ENCODE measurements at regions not wholly inside any gene's neighbourhood (a gene's known extent, or its start where the extent isn't known, plus 50 kb on each side); places are given as distances from the start of the nearest gene placed in this dataset.
A peak's percentile ranks its signal among the peaks of the same experiment; 100 is the strongest.

DNA sequence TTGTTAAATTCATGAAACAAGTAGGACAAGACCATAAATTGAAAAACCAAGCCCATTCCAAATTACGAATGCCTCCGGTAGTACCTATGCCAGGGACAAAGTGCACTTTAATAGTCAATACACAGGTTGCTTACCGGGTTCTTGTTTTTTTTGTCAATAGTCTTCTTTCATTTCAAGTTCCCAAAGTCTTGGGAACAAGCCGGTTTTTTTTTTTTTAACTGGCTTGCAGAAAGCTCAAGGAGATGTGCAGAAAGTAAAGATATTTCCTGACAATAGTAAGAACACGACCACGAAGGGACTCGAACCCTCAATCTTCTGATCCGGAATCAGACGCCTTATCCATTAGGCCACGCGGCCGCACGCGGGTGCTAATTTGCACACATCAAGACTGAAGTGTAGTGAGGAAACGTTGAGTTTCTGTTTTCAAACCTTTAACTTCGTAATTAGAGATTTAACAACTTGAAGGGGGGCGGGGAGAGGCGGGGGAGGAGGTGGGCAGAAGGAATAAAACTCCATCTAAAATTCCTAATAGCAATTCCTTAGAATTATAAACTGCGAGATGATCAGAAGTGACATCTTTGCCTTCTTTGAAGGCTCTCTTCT is 181.0 kb downstream of the TRIM27 start:
- TF ChIP-seq SP1 (CRISPR knock-in tag; conservative IDR thresholded peaks at IDR 0.05) = peak; percentile 38; the same call in 1 of the 2 replicates
- TF ChIP-seq ZNF219 (CRISPR knock-in tag; IDR thresholded peaks at IDR 0.05; ENCODE audit: borderline replicate concordance) = no peak
- TF ChIP-seq ZNF671 (CRISPR knock-in tag; IDR thresholded peaks at IDR 0.05) = no peak
- TF ChIP-seq ZNF138 (CRISPR knock-in tag; conservative IDR thresholded peaks at IDR 0.05) = no peak
- no peak for TF ChIP-seq ZBTB21 (CRISPR knock-in tag; IDR thresholded peaks at IDR 0.05; ENCODE audit: borderline replicate concordance)
- TF ChIP-seq, protein P1, sequence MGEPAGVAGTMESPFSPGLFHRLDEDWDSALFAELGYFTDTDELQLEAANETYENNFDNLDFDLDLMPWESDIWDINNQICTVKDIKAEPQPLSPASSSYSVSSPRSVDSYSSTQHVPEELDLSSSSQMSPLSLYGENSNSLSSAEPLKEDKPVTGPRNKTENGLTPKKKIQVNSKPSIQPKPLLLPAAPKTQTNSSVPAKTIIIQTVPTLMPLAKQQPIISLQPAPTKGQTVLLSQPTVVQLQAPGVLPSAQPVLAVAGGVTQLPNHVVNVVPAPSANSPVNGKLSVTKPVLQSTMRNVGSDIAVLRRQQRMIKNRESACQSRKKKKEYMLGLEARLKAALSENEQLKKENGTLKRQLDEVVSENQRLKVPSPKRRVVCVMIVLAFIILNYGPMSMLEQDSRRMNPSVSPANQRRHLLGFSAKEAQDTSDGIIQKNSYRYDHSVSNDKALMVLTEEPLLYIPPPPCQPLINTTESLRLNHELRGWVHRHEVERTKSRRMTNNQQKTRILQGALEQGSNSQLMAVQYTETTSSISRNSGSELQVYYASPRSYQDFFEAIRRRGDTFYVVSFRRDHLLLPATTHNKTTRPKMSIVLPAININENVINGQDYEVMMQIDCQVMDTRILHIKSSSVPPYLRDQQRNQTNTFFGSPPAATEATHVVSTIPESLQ (CRISPR knock-in tag; IDR thresholded peaks at IDR 0.05) = no peak
- TF ChIP-seq, protein P2, sequence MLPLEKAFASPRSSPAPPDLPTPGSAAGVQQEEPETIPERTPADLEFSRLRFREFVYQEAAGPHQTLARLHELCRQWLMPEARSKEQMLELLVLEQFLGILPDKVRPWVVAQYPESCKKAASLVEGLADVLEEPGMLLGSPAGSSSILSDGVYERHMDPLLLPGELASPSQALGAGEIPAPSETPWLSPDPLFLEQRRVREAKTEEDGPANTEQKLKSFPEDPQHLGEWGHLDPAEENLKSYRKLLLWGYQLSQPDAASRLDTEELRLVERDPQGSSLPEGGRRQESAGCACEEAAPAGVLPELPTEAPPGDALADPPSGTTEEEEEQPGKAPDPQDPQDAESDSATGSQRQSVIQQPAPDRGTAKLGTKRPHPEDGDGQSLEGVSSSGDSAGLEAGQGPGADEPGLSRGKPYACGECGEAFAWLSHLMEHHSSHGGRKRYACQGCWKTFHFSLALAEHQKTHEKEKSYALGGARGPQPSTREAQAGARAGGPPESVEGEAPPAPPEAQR (CRISPR knock-in tag; IDR thresholded peaks at IDR 0.05) = no peak
- TF ChIP-seq, protein P3, sequence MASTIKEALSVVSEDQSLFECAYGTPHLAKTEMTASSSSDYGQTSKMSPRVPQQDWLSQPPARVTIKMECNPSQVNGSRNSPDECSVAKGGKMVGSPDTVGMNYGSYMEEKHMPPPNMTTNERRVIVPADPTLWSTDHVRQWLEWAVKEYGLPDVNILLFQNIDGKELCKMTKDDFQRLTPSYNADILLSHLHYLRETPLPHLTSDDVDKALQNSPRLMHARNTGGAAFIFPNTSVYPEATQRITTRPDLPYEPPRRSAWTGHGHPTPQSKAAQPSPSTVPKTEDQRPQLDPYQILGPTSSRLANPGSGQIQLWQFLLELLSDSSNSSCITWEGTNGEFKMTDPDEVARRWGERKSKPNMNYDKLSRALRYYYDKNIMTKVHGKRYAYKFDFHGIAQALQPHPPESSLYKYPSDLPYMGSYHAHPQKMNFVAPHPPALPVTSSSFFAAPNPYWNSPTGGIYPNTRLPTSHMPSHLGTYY (CRISPR knock-in tag; IDR thresholded peaks at IDR 0.05) = no peak
- DNase-seq (ENCODE audit: low spot score) = peak; percentile 85
- Mint-ChIP-seq H3K4me3 (peak overlapping the region; percentile 92), H3K36me3 (no peaks in the 10 kb centered on the region), H3K9me3 (no peaks in the 10 kb centered on the region), H3K27me3 (ENCODE audit: low read depth) (peaks cover 72% of the 10 kb centered on the region), H3K4me1 (peaks cover 33% of the 10 kb centered on the region), H3K27ac (no peak overlapping the region)
- POLR2A ChIA-PET = interaction anchor here (0.6 kb wide), 3 partner anchors 82 to 181 kb away, joined by 3 read pairs; no protein-coding TSS in a partner anchor
- ATAC-seq = peak; percentile 34
- CTCF ChIA-PET = interaction anchor here (0.6 to 1.5 kb wide), 7 partner anchors 12 to 371 kb away, joined by 3 read pairs; no protein-coding TSS in a partner anchor

DNA sequence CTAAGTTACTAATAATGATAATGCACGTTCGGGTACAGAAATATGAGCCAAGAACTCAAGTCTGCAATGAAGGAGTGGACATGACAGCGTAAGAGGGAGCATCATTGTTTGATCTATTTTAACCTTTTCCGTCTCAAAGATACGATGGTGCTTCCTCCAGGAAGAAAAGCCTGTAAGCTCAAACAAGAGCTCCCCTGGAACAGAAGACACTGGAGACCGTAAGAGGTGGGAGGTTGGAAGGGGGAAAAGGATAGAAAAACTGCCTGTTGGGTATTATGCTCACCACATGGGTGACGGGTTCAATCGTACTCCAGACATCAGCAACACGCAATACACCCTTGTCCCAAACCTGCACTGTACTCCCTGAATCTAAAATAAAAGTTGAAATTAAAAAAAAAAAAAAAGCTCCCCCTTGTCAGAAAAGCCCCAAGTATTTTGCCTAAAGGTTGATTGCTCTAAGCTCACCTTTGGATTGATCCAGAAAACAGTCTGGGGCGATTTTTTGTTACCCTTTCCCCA is 180.5 kb downstream of the TRIM27 start:
- CTCF ChIA-PET = interaction anchor here (1.0 to 1.5 kb wide), 4 partner anchors 23 to 370 kb away, joined by 3 read pairs; no protein-coding TSS in a partner anchor
- ATAC-seq (peak; percentile 13), DNase-seq (ENCODE audit: low spot score) (no peak)
- no peaks in the 10 kb centered on the region for H3K36me3 Mint-ChIP-seq
- TF ChIP-seq RORB (CRISPR knock-in tag; IDR thresholded peaks at IDR 0.05) (no peak), GABPB1 (CRISPR knock-in tag; IDR thresholded peaks at IDR 0.05) (no peak), SMAD3 (CRISPR knock-in tag; IDR thresholded peaks at IDR 0.05; ENCODE audit: borderline replicate concordance) (no peak)
- TF ChIP-seq, protein P4, sequence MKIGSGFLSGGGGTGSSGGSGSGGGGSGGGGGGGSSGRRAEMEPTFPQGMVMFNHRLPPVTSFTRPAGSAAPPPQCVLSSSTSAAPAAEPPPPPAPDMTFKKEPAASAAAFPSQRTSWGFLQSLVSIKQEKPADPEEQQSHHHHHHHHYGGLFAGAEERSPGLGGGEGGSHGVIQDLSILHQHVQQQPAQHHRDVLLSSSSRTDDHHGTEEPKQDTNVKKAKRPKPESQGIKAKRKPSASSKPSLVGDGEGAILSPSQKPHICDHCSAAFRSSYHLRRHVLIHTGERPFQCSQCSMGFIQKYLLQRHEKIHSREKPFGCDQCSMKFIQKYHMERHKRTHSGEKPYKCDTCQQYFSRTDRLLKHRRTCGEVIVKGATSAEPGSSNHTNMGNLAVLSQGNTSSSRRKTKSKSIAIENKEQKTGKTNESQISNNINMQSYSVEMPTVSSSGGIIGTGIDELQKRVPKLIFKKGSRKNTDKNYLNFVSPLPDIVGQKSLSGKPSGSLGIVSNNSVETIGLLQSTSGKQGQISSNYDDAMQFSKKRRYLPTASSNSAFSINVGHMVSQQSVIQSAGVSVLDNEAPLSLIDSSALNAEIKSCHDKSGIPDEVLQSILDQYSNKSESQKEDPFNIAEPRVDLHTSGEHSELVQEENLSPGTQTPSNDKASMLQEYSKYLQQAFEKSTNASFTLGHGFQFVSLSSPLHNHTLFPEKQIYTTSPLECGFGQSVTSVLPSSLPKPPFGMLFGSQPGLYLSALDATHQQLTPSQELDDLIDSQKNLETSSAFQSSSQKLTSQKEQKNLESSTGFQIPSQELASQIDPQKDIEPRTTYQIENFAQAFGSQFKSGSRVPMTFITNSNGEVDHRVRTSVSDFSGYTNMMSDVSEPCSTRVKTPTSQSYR (CRISPR knock-in tag; IDR thresholded peaks at IDR 0.05) = no peak
- TF ChIP-seq, protein P2 (CRISPR knock-in tag; IDR thresholded peaks at IDR 0.05) = no peak
- TF ChIP-seq, protein P5, sequence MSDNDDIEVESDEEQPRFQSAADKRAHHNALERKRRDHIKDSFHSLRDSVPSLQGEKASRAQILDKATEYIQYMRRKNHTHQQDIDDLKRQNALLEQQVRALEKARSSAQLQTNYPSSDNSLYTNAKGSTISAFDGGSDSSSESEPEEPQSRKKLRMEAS (CRISPR knock-in tag; IDR thresholded peaks at IDR 0.05) = no peak
- peaks cover 31% of the 10 kb centered on the region for H3K4me1 Mint-ChIP-seq
- H3K9me3 Mint-ChIP-seq = no peaks in the 10 kb centered on the region
- no peak overlapping the region for H3K27ac Mint-ChIP-seq
- POLR2A ChIA-PET = interaction anchor here (0.6 kb wide), 4 partner anchors 17 to 387 kb away, joined by 3 to 5 read pairs (median 3); no protein-coding TSS in a partner anchor
- peaks cover 67% of the 10 kb centered on the region for H3K27me3 Mint-ChIP-seq (ENCODE audit: low read depth)
- H3K4me3 Mint-ChIP-seq = peak overlapping the region; percentile 92

All from WTC11 (cell line).